Prostate gland (tissue), 2 donors: ENCODE measurements at regions not wholly inside any gene's neighbourhood (a gene's known extent, or its start where the extent isn't known, plus 50 kb on each side); places are given as distances from the start of the nearest gene placed in this dataset.

Experiments
- CTCF ChIP-seq, 4 experiments: fragments of 200-600 bp in 2 of 4; fragments of 450-650 bp in 2 of 4; sonication (generic) in 2 of 4; IDR thresholded peaks; 1 replicate in 3 of 4; 2 replicates in 1 of 4; pipeline ENCODE4 v1.5.1; 2016 to 2019; ENCODE audit warnings: antibody characterized with exemption in 4 of 4, mild to moderate bottlenecking in 2 of 4, moderate library complexity in 2 of 4
- POLR2A ChIP-seq: fragments of 450-650 bp; IDR thresholded peaks from one replicate; pipeline ENCODE4 v1.6.1; 2016; ENCODE audit warnings: antibody characterized with exemption, mild to moderate bottlenecking
- POLR2AphosphoS5 ChIP-seq: sonication (generic); formaldehyde crosslinking; IDR thresholded peaks from one replicate; pipeline ENCODE4 v1.6.1; 2017; ENCODE audit warnings: antibody characterized with exemption

DNA sequence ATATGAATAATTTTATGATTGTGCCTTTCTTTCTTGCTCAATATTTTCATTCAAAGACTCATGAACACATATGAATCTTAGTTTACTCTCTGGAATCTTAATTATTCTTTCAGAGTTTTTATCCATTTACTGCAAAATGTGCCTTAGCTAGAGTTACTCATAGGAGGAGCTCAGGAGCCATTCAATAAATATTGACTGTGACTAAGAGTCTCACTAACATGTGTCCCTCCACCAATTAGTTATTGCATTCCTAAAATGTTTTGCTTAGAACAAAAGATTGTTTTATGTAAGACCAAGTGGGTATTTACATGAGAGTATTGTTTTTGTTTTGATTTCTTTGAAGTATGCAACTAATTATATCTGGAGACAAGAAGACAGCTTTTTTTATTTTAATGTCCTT, 218.4 kb upstream of the MAST4 start:
- TF ChIP-seq CTCF (IDR thresholded peaks at IDR 0.05) (no peak), POLR2A (no peak), POLR2AphosphoS5 (no peak)
